ENCODE measurements at regions not wholly inside any gene's neighbourhood (a gene's known extent, or its start where the extent isn't known, plus 50 kb on each side); places are given as distances from the start of the nearest gene placed in this dataset.

DNA sequence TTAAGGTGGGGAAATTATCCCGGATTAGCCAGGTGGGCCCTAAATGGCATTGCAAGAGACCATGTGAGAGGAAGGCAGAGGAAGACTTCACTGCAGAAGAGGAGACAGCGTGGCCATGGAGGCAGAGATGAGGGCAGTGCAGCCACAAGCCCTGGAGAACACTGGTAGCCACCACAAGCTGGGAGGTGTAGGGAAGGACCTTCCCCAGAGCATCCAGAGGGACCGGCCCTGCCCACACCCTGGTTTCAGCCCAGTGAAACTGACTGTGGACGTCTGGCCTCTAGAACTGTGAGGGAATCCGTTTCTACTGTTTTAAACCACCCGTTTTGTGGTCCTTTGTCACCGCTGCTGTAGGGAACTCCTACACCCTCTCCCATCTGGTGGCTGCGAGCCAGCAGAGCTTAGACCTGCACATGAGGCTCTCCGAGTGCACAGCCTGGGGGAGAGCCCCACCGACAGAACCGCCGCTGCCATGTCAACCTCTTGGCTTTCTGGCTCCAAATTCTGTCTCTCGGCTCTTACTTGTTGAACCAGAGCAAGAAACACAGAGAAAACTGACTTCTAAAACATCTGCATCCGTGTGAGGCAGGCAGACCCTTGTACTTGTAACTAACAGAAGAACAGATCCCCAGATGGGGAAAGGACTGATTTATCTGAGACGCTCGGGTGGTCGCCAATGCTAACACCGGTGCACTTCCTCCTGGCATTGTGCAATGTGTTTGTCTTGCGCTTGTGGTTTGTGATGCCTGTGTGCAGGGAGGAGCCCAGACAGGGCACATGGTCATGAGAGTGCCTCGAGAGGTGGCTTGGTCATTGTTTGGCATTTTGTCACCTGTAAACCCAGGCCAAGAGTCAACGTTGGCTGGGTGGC is 90.8 kb upstream of the TMPRSS2 start:
- peak; percentile 72 for DNase-seq (ENCODE audit: low read depth)
- H3K4me3 ChIP-seq (ENCODE audit: low read depth, low read length), result no peak overlapping the region
- TF ChIP-seq, protein P1, sequence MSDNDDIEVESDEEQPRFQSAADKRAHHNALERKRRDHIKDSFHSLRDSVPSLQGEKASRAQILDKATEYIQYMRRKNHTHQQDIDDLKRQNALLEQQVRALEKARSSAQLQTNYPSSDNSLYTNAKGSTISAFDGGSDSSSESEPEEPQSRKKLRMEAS (IDR thresholded peaks at IDR 0.05; ENCODE audit: low read depth, low read length), result peak; percentile 83
- no peak; the same call in 1 of the 2 replicates for TF ChIP-seq MYC (IDR thresholded peaks at IDR 0.05; ENCODE audit: low read depth, low read length)

DNA sequence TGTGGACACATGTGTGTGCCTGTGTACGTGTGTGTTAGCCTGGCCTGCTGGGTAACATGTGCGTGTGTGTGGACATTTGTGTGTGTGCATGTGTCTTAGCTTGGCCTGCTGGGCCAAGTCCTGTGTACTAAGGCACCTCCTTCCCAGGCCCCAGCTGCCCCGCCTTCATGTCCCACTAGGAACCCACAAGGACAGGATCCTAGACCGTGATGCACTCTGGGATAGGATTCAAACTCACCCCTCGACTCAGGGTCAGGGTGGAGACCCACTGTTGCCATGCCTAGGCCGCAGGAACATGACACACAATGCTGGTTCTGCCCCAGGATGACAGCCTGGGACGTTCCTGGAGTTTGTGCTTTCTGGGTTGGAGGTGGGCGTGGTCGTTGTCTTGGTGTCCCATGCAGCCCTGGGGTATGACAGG is 89.9 kb upstream of the TMPRSS2 start:
- H3K4me3 ChIP-seq (ENCODE audit: low read depth, low read length), result no peak overlapping the region
- DNase-seq (ENCODE audit: low read depth), result no peak
- TF ChIP-seq, protein P2, sequence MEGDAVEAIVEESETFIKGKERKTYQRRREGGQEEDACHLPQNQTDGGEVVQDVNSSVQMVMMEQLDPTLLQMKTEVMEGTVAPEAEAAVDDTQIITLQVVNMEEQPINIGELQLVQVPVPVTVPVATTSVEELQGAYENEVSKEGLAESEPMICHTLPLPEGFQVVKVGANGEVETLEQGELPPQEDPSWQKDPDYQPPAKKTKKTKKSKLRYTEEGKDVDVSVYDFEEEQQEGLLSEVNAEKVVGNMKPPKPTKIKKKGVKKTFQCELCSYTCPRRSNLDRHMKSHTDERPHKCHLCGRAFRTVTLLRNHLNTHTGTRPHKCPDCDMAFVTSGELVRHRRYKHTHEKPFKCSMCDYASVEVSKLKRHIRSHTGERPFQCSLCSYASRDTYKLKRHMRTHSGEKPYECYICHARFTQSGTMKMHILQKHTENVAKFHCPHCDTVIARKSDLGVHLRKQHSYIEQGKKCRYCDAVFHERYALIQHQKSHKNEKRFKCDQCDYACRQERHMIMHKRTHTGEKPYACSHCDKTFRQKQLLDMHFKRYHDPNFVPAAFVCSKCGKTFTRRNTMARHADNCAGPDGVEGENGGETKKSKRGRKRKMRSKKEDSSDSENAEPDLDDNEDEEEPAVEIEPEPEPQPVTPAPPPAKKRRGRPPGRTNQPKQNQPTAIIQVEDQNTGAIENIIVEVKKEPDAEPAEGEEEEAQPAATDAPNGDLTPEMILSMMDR (IDR thresholded peaks at IDR 0.05; ENCODE audit: low read depth, low read length), result no peak
- TF ChIP-seq POLR2A (IDR thresholded peaks at IDR 0.05; ENCODE audit: extremely low read depth, insufficient read length), result no peak
- TF ChIP-seq MYC (IDR thresholded peaks at IDR 0.05; ENCODE audit: low read depth, low read length), result no peak
- TF ChIP-seq, protein P1 (IDR thresholded peaks at IDR 0.05; ENCODE audit: low read depth, low read length), result no peak

DNA sequence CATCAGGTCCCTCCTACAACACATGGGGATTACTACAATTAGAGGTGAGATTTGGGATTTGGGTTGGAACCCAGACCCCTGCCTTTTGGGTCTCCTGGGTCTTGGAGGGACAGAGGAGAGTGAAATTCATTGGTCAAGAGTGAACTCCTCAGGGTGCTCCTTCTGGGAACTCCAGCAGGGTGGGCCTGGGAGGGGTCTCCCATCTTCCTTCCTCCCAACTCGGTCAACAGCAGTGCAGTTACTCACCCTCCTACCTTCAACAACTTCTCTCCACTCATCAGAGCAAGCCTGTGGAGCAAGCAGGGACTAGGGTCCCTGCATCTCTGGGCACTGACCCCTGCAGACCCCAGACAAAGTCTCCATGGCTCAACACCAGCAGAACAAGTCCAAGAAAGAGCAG is 89.3 kb upstream of the TMPRSS2 start:
- no peak for DNase-seq (ENCODE audit: low read depth)
- H3K4me3 ChIP-seq (ENCODE audit: low read depth, low read length), result no peak overlapping the region
- TF ChIP-seq, protein P1 (IDR thresholded peaks at IDR 0.05; ENCODE audit: low read depth, low read length), result no peak
- TF ChIP-seq POLR2A (IDR thresholded peaks at IDR 0.05; ENCODE audit: extremely low read depth, insufficient read length) (no peak), MYC (IDR thresholded peaks at IDR 0.05; ENCODE audit: low read depth, low read length) (no peak)
- TF ChIP-seq, protein P2 (IDR thresholded peaks at IDR 0.05; ENCODE audit: low read depth, low read length), result no peak

DNA sequence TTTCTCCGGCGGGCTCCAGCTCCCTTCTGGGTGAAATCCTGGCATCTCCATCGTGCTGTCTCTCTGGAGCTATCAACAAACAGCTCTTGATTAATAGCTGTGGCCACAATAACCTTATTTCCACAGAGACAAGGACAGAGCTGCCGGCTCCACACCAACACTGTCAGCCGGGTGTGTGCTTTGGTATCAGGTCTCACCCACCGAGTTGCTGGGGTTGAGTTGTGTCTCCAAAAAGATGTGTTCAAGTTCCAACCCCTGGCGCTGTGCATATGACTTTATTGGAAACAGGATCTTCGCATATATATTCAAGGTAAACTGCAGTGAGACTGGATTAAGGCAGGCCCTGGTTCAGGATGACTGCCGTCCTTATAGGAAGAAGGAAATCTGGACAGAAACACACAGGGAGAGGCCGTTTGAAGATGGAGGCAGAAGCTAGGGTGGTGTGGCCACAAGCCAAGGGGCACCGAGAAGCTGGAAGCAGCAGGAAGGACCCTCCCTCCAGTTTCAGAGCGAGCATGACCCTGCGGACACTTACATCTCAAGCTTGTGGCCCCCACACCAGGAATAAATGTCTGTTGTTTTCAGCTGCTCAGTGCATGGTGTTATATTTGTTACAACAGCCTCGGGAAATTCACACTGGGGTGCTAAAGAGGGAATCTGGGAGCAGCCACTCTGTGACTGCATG is 88.4 kb upstream of the TMPRSS2 start:
- DNase-seq (ENCODE audit: low read depth), result no peak
- no peak overlapping the region for H3K4me3 ChIP-seq (ENCODE audit: low read depth, low read length)
- no peak for TF ChIP-seq POLR2A (IDR thresholded peaks at IDR 0.05; ENCODE audit: extremely low read depth, insufficient read length)

DNA sequence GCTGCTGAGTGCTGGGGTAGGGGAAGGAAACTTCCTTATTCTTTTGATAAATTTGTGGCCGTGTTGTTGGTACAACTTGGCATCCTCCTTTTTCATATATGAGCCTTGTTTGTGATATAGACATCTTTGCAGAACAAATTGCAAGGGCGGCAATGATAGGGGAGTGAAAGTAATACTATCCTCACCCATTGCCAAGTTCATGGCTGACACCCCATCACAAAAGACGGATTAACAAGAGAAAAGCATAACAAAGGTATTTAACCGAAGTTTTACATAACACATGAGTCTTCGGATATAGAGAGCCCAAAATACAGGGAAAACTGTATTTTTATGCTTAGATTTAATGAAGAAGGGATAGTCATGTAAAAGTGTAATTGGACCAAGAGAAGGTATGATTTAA is 86.3 kb upstream of the TMPRSS2 start:
- no peak for DNase-seq (ENCODE audit: low read depth)
- H3K4me3 ChIP-seq (ENCODE audit: low read depth, low read length), result no peak overlapping the region
- TF ChIP-seq, protein P1 (IDR thresholded peaks at IDR 0.05; ENCODE audit: low read depth, low read length), result no peak
- TF ChIP-seq POLR2A (IDR thresholded peaks at IDR 0.05; ENCODE audit: extremely low read depth, insufficient read length), result no peak
- TF ChIP-seq, protein P2 (IDR thresholded peaks at IDR 0.05; ENCODE audit: low read depth, low read length), result no peak
- TF ChIP-seq MYC (IDR thresholded peaks at IDR 0.05; ENCODE audit: low read depth, low read length), result no peak

DNA sequence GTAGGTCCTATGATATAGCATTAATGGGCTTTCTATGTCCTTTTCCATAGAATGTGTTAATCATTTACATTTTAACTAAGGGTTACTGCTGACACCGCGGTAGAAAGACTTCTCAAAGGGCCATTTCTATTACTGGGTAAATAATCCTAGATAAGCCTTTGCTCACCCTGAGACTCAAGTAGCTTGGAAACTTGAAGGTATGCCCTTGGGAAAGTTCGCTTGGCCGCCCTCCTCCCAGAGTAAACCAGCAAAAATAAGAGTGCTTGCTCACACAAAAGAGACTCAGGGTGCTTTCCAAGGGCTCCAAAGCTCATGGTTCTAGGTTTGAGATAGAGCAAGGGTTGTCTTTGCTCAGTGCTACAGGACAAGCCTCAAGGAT is 85.8 kb upstream of the TMPRSS2 start:
- DNase-seq (ENCODE audit: low read depth), result no peak
- no peak overlapping the region for H3K4me3 ChIP-seq (ENCODE audit: low read depth, low read length)
- TF ChIP-seq MYC (IDR thresholded peaks at IDR 0.05; ENCODE audit: low read depth, low read length), result no peak
- TF ChIP-seq, protein P1 (IDR thresholded peaks at IDR 0.05; ENCODE audit: low read depth, low read length), result no peak
- TF ChIP-seq POLR2A (IDR thresholded peaks at IDR 0.05; ENCODE audit: extremely low read depth, insufficient read length), result no peak

Data from NB4 (cell line).